EL (cell line): ENCODE measurements at regions not wholly inside any gene's neighbourhood (a gene's known extent, or its start where the extent isn't known, plus 50 kb on each side); places are given as distances from the start of the nearest gene placed in this dataset.
A peak's percentile ranks its signal among the peaks of the same experiment; 100 is the strongest.
"Not testable (repeated sequence)": the region's sequence is repeated elsewhere in the genome, so short reads cannot be mapped to it uniquely, and the experiment has no call there.

Experiments
- DNase-seq: peaks from one replicate; pipeline ENCODE4 v3.0.0-alpha.2; 2016

- DNase-seq = no peak
These were observed 107.9 kb upstream of the FAM174B start for GRCh38 chr15:92763459-92763858.

DNA sequence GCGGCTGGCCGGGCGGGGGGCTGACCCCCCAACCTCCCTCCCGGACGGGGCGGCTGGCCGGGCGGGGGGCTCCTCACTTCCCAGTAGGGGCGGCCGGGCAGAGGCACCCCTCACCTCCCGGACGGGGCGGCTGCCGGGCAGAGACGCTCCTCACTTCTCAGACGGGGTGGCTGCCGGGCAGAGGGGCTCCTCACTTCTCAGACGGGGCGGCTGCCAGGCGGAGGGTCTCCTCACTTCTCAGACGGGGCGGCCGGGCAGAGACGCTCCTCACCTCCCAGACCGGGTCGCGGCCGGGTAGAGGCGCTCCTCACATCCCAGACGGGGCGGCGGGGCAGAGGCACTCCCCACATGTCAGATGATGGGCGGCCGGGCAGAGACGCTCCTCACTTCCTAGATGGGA, 112.6 kb upstream of the FAM174B start:
- DNase-seq = not testable (repeated sequence)

GRCh38 chr15:92770641-92771040, 115.1 kb upstream of the FAM174B start:
- DNase-seq = no peak

- no peak for DNase-seq
These were observed 116.5 kb upstream of the FAM174B start for GRCh38 chr15:92772061-92772460.

DNA sequence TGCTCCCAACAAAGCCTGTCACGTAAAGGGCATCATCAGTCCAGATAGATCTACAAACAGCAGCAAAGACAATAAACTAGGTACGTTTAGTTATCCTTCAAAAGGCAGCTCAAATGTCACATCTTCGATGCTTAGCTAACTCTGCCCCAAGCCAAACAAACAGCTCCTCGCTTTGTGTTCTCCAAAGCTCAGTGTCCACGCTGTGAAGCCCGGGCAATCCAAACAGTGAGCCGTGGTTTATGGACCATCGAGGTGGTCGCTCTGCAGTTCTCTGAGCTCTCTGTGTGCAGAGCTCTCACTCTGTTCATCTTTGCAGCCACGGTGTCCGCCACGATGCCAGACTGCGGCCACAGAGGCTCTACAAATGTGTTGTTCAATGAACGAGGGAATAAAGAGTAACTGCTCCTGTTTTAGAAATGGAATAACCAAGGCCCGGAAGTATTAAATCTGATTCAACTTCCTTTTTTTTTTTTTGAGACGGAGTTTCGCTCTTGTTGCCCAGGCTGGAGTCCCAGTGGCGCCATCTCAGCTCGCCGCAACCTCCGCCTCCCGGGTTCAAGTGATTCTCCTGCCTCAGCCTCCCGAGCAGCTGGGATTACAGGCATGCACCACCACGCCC, 117.2 kb upstream of the FAM174B start:
- no peak for DNase-seq

DNA sequence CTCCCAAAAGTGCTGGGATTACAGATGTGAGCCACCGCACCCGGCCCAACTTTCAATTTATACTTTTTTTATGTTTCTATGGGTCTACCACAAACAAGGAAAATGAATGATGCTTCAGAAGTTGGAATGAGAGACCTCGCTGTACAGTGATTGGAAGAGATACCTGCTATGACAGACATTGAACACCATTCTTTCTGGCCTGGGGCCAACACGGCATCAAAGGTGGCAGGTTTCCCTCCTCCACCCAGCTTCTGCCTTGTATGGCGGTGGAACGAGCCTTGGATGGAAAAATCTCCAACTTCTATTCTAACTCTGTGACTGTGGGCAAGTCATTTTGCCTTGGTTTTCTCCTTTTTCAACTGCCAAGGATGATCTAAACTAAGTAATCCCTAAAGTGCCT, 117.8 kb upstream of the FAM174B start:
- DNase-seq = no peak

- DNase-seq = no peak
These were observed 120.2 kb upstream of the CHD2 start for GRCh38 chr15:92779874-92780273.

- DNase-seq = no peak
These were observed 119.3 kb upstream of the CHD2 start for GRCh38 chr15:92780843-92781242.

- DNase-seq = no peak
These were observed 118.1 kb upstream of the CHD2 start for GRCh38 chr15:92781925-92782453.

- DNase-seq = no peak
These were observed 113.0 kb upstream of the CHD2 start for GRCh38 chr15:92787116-92787515.

- DNase-seq = no peak
These were observed 111.9 kb upstream of the CHD2 start for GRCh38 chr15:92788196-92788595.

- not testable (repeated sequence) for DNase-seq
These were observed 111.3 kb upstream of the CHD2 start for GRCh38 chr15:92788793-92789192.

GRCh38 chr15:92796161-92796611, 103.9 kb upstream of the CHD2 start:
- no peak for DNase-seq

DNA sequence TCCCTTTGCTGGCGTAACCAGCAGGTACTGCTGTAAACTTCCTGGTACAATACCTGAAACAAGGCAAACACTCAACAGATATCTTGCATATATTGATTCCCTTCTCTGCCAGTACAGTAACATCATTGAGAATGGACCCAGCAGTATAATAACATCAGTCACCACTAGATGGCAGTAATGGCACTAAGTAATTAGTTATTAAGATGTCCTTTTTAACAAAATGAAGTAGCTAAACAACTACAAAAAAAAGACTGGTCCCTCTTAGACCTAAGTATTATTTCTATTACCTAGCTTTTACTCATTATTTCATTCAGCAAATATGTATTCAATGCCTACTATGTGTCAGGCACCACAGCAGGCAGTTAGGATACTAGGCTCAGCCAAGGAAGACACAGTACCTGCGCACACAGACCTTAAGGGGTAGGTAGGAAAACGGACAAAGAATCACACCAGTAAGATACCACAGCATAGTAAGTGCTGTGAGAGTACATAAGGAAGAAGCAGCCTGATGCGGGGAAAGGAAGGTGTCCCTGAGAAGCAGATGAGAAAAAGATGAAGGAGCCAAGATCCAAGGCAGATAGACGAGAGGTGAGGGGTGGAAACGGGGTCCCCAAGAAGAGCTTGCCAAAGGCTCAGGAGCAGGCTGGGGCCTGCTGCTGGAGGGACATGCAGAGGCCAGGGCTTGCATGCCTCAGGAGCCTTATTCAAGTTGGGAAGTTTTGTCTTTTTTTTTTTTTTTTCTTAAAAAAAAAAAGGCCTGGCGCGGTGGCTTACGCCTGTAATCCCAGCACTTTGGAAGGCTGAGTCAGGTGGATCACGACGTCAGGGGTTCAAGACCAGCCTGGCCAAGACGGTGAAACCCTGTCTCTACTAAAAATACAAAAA, 102.7 kb upstream of the CHD2 start:
- peak; percentile 73 for DNase-seq

- no peak for DNase-seq
These were observed 100.1 kb upstream of the CHD2 start for GRCh38 chr15:92800013-92800412.

- DNase-seq = not testable (repeated sequence)
These were observed 99.6 kb upstream of the CHD2 start for GRCh38 chr15:92800416-92801055.

DNA sequence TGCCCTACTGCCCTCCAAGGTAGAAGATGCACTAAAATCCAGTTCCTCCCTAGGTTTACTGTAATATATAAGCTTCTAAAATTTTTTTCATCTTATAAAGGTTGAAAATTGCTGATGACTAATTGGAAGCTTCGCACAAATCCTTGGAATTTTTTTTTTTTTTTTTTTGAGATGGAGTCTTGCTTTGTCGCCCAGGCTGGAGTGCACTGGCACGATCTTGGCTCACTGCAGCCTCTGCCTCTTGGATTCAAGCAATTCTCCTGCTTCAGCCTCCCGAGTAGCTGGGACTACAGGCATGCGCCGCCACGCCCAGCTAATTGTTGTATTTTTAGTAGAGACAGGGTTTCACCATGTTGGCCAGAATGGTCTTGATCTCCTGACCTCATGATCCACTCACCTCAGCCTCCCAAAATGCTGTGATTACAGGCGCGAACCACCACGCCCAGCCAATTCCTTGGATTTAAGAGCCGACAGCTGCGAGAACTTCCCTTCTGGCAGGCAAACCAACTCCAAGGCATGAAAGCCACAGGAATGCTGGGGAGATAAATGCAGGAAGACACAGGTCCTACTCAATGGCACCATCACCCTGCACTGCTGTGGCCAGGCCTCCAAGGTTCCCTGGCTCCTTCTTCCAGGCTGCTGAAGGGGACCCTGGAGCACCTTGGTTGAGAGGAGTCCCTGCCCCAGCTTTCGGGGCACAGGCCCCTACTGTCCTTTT, 98.9 kb upstream of the CHD2 start:
- DNase-seq = peak; percentile 92

DNA sequence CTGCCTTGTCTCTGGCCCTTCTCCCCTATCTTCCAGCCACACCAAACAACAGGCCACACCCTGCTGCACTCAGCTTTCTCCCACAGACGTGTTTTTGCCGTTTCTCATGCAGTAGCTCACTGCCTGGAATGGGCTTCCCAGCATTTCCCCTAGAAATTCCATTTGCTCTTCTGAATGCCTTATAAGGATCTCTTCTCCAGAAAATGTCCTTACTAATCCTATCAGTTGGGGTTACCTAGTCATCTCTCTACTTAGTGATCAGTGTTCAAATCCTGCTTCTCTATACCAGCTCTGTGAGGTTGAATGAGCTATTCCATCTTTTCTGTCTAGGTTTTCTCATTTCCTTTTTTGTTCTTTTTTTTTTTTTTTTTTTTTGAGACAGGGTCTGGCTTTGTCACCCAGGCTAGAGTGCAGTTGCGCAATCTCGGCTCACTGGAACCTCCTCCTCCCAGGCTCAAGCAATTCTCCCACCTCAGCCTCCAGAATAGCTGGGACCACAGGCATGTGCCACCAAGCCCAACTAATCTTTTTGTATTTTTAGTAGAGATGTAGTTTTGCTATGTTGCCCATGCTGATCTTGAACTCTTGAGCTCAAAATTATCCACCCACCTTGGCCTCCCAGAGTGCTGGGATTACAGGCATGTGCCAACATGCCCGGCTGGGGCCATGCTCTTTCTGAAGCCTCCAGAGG, 98.2 kb upstream of the CHD2 start:
- peak; percentile 95 for DNase-seq

DNA sequence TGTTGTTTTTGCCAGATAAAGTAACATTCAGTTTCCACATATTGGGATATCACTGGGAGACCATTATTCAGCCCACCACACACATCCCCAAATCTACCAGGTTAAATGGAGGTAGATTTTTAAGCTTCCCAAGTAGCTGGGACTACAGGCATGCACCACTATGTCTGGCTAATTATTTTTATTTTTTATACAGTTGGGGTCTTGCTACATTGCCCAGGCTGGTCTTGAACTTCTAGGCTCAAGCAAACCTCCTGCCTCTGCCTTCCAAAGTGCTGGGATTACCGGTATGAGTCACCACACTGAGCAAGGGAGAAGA, 96.6 kb upstream of the CHD2 start:
- DNase-seq = no peak

GRCh38 chr15:92803852-92804609, 96.1 kb upstream of the CHD2 start:
- peak; percentile 100 for DNase-seq

DNA sequence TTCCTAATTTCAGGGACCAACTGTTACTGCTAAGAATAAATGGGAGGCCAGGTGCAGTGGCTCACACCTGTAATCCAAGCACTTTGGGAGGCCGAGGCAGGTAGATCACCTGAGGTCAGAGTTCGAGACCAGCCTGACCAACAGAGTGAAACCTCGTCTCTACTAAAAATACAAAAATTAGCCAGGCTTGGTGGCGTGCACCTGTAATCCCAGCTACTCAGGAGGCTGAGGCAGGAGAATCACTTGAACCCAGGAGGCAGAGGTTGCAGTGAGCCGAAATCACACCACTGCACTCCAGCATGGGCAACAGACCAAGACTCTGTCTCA, 95.6 kb upstream of the CHD2 start:
- DNase-seq = not testable (repeated sequence)
